H1 (cell line): ENCODE measurements at regions not wholly inside any gene's neighbourhood (a gene's known extent, or its start where the extent isn't known, plus 50 kb on each side); places are given as distances from the start of the nearest gene placed in this dataset.
A peak's percentile ranks its signal among the peaks of the same experiment; 100 is the strongest.

ENCODE experiments used
- ATF3 ChIP-seq: IDR thresholded peaks from 2 replicates; pipeline ENCODE4 v1.6.1; 2011; ENCODE audit warnings: low read depth, mild to moderate bottlenecking, low read length; ENCODE audit not compliant: insufficient read depth
- BACH1 ChIP-seq: IDR thresholded peaks from 2 replicates; pipeline ENCODE4 v1.6.1; 2012; ENCODE audit warnings: low read length, improper control_type of control experiment
- CHD7 ChIP-seq: fragments of 300-600 bp; sonication (generic); IDR thresholded peaks from 2 replicates; pipeline ENCODE4 v1.7.1; 2012; ENCODE audit warnings: low read length, moderate library complexity, mild to moderate bottlenecking, inconsistent platforms; ENCODE audit not compliant: insufficient replicate concordance
- JUND ChIP-seq: IDR thresholded peaks from 2 replicates; pipeline ENCODE4 v1.6.1; 2011; ENCODE audit warnings: mild to moderate bottlenecking, improper control_type of control experiment, low read length
- NANOG ChIP-seq: IDR thresholded peaks from 2 replicates; pipeline ENCODE4 v1.6.1; 2011; ENCODE audit warnings: low read length, low read depth, mild to moderate bottlenecking, inconsistent platforms; ENCODE audit not compliant: insufficient read depth, poor library complexity, severe bottlenecking
- SAP30 ChIP-seq: fragments of 300-600 bp; sonication (generic); IDR thresholded peaks from 2 replicates; pipeline ENCODE4 v1.7.1; 2012; ENCODE audit warnings: low read length, moderate library complexity, mild to moderate bottlenecking, inconsistent platforms; ENCODE audit not compliant: insufficient read depth, insufficient replicate concordance
- SP1 ChIP-seq: IDR thresholded peaks from 2 replicates; pipeline ENCODE4 v1.6.1; 2011; ENCODE audit warnings: low read depth, low read length
- TEAD4 ChIP-seq: IDR thresholded peaks from 2 replicates; pipeline ENCODE4 v1.6.1; 2012; ENCODE audit warnings: low read depth, low read length, inconsistent platforms, mixed read lengths
- USF2 ChIP-seq: IDR thresholded peaks from 2 replicates; pipeline ENCODE4 v1.6.1; 2011; ENCODE audit warnings: low read length, improper control_type of control experiment

GRCh38 chr13:70630247-70630646, 522.0 kb upstream of the KLHL1 start (continued):
- peak; percentile 87 for TF ChIP-seq CHD7
- TF ChIP-seq USF2, result no peak
- no peak for TF ChIP-seq JUND
- no peak for TF ChIP-seq ATF3
- TF ChIP-seq SAP30, result no peak
- peak; percentile 61; the same call in 1 of the 2 replicates for TF ChIP-seq SP1
- peak; percentile 71 for TF ChIP-seq NANOG
- TF ChIP-seq TEAD4, result peak; percentile 35; the same call in 1 of the 2 replicates
- TF ChIP-seq BACH1, result peak; percentile 95
- TF ChIP-seq, all 59 proteins: peak for 6
